ENCODE measurements at regions not wholly inside any gene's neighbourhood (a gene's known extent, or its start where the extent isn't known, plus 50 kb on each side); places are given as distances from the start of the nearest gene placed in this dataset.

DNA sequence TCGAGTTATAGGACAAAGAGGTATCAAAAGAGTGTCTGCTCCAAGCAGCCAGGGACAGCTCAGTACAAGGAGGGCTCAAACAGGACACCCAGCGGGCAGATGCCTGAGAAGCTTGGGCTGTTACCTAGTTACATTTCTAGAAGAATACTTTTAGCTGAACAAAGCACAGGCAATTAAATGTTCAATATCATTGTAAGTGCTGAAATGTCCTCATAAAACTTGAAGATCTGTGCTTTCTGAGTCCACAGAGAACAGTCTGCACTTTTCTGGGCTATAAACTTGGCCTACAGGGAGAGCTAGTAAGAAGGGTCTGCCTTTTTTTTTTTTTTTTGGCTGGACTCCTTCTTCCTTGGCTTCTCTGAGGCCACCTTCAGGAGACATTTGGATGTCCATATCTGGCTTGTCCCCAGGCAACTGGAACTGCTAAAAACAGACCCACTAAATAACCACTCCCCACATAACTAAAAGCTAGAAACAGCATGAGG lies 123.2 kb downstream of the SLC16A9 start:
- Histone ChIP-seq H3K36me3 (replicated peaks; ENCODE audit: insufficient read depth, low read length) (no peaks in the 10 kb centered on the region), H3K9me2 (replicated peaks; ENCODE audit: insufficient read depth, low read length) (no peaks in the 10 kb centered on the region), H3K4me2 (ENCODE audit: low read depth, low read length) (no peak overlapping the region), H3K4me1 (ENCODE audit: low read length) (no peaks in the 10 kb centered on the region), H3K79me2 (ENCODE audit: low read length) (no peaks in the 10 kb centered on the region), H3F3A (ENCODE audit: insufficient read depth, low read length) (no peaks in the 10 kb centered on the region), H4K20me1 (ENCODE audit: insufficient read depth, low read length) (no peaks in the 10 kb centered on the region), H2AFZ (ENCODE audit: low read length) (no peak overlapping the region), H3K27ac (ENCODE audit: low read length) (no peak overlapping the region), H3K9ac (ENCODE audit: low read length) (no peak overlapping the region), H3K4me3 (ENCODE audit: low read length) (no peak overlapping the region), H3K27me3 (replicated peaks; ENCODE audit: insufficient read depth, low read length) (no peaks in the 10 kb centered on the region), H3K9me3 (replicated peaks; ENCODE audit: insufficient read depth, low read length) (no peaks in the 10 kb centered on the region)
- DNase-seq: no peak
- no peak for TF ChIP-seq EZH2phosphoT487 (IDR thresholded peaks at IDR 0.05; ENCODE audit: low read length)
- TF ChIP-seq, protein P1, sequence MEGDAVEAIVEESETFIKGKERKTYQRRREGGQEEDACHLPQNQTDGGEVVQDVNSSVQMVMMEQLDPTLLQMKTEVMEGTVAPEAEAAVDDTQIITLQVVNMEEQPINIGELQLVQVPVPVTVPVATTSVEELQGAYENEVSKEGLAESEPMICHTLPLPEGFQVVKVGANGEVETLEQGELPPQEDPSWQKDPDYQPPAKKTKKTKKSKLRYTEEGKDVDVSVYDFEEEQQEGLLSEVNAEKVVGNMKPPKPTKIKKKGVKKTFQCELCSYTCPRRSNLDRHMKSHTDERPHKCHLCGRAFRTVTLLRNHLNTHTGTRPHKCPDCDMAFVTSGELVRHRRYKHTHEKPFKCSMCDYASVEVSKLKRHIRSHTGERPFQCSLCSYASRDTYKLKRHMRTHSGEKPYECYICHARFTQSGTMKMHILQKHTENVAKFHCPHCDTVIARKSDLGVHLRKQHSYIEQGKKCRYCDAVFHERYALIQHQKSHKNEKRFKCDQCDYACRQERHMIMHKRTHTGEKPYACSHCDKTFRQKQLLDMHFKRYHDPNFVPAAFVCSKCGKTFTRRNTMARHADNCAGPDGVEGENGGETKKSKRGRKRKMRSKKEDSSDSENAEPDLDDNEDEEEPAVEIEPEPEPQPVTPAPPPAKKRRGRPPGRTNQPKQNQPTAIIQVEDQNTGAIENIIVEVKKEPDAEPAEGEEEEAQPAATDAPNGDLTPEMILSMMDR (IDR thresholded peaks at IDR 0.05; ENCODE audit: low read length): no peak
- no peak for TF ChIP-seq EZH2 (optimal IDR thresholded peaks at IDR 0.05; ENCODE audit: low read depth, low read length)

DNA sequence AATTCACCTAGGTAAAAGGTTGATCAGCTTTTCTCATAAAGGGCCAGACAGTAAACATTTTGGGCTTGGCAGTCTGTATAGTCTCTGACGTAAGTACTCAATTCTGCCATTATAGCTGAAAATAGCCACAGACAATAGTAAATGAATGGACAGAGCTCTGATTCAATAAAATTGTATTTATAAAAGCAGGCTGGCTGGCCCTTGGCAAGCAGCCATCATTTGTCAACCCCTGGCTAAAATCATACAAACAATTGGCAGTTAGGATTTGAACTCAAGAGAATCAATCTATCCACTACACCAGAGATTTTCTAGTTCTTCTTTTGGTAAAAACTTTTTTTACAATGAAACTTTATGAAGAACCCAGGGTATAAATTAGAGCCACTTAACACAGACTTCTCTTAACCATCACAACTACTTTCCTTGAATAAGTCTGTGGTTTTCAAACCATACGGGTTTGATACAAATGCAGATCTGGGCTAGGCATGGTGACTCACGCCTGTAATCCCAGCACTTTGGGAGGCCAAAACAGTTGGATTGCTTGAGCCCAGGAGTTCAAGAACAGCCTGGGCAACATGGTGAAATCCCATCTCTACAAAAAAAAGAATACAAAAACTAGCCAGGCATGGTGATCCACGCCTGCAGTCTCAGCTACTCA lies 124.5 kb downstream of the SLC16A9 start:
- Histone ChIP-seq H3K27me3 (replicated peaks; ENCODE audit: insufficient read depth, low read length) (no peaks in the 10 kb centered on the region), H3K4me1 (ENCODE audit: low read length) (no peaks in the 10 kb centered on the region), H3K4me3 (ENCODE audit: low read length) (no peak overlapping the region), H3K36me3 (replicated peaks; ENCODE audit: insufficient read depth, low read length) (no peaks in the 10 kb centered on the region), H3F3A (ENCODE audit: insufficient read depth, low read length) (no peaks in the 10 kb centered on the region), H3K9me3 (replicated peaks; ENCODE audit: insufficient read depth, low read length) (no peaks in the 10 kb centered on the region), H3K9ac (ENCODE audit: low read length) (no peak overlapping the region), H3K79me2 (ENCODE audit: low read length) (no peaks in the 10 kb centered on the region), H3K27ac (ENCODE audit: low read length) (no peak overlapping the region), H2AFZ (ENCODE audit: low read length) (no peak overlapping the region), H3K4me2 (ENCODE audit: low read depth, low read length) (no peak overlapping the region), H3K9me2 (replicated peaks; ENCODE audit: insufficient read depth, low read length) (no peaks in the 10 kb centered on the region), H4K20me1 (ENCODE audit: insufficient read depth, low read length) (no peaks in the 10 kb centered on the region)
- TF ChIP-seq EZH2phosphoT487 (IDR thresholded peaks at IDR 0.05; ENCODE audit: low read length) (no peak), EZH2 (optimal IDR thresholded peaks at IDR 0.05; ENCODE audit: low read depth, low read length) (no peak)
- TF ChIP-seq, protein P1 (IDR thresholded peaks at IDR 0.05; ENCODE audit: low read length): no peak
- DNase-seq: no peak

DNA sequence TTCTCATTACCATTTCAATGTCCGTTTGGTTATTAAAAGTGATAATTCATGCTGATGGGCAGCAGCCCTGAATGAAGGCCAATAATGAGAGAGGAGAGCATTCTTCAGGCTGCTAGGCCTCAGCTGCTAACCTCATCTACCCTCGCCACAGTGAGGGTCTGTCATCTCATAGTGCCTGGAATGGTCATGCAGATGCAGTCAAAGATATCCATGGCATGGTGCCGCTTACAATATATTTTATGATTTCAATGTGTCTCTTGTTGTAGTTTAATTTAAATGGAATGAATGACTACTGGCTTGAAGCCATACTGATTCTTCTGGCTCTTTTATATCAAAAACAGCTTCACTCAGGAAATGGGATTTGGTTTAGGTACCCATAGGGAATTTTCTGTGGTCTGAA lies 126.9 kb downstream of the SLC16A9 start:
- no peak overlapping the region for H3K27ac ChIP-seq (ENCODE audit: low read length)
- no peaks in the 10 kb centered on the region for H3K9me3 ChIP-seq (replicated peaks; ENCODE audit: insufficient read depth, low read length)
- H3K4me2 ChIP-seq (ENCODE audit: low read depth, low read length): no peak overlapping the region
- no peak overlapping the region for H3K9ac ChIP-seq (ENCODE audit: low read length)
- no peaks in the 10 kb centered on the region for H3K4me1 ChIP-seq (ENCODE audit: low read length)
- H3K36me3 ChIP-seq (replicated peaks; ENCODE audit: insufficient read depth, low read length): no peaks in the 10 kb centered on the region
- H2AFZ ChIP-seq (ENCODE audit: low read length): no peak overlapping the region
- TF ChIP-seq EZH2phosphoT487 (IDR thresholded peaks at IDR 0.05; ENCODE audit: low read length) (no peak), EZH2 (optimal IDR thresholded peaks at IDR 0.05; ENCODE audit: low read depth, low read length) (no peak)
- TF ChIP-seq, protein P1 (IDR thresholded peaks at IDR 0.05; ENCODE audit: low read length): no peak
- no peaks in the 10 kb centered on the region for H3K9me2 ChIP-seq (replicated peaks; ENCODE audit: insufficient read depth, low read length)
- no peaks in the 10 kb centered on the region for H3K27me3 ChIP-seq (replicated peaks; ENCODE audit: insufficient read depth, low read length)
- no peak for DNase-seq
- H3F3A ChIP-seq (ENCODE audit: insufficient read depth, low read length): no peaks in the 10 kb centered on the region
- no peaks in the 10 kb centered on the region for H4K20me1 ChIP-seq (ENCODE audit: insufficient read depth, low read length)
- no peaks in the 10 kb centered on the region for H3K79me2 ChIP-seq (ENCODE audit: low read length)
- H3K4me3 ChIP-seq (ENCODE audit: low read length): no peak overlapping the region

Data from MM.1S (cell line).